GM18861 (cell line): ENCODE measurements at regions not wholly inside any gene's neighbourhood (a gene's known extent, or its start where the extent isn't known, plus 50 kb on each side); places are given as distances from the start of the nearest gene placed in this dataset.

Source experiments
- ATAC-seq: cut with Tn5 transposase; IDR thresholded peaks from one replicate; pipeline ENCODE4 v1.9.1; 2021; ENCODE audit not compliant: unreplicated experiment

- ATAC-seq, result no peak
Measured at GRCh38 chr18:42137693-42138375, 182.8 kb downstream of the PIK3C3 start.

DNA sequence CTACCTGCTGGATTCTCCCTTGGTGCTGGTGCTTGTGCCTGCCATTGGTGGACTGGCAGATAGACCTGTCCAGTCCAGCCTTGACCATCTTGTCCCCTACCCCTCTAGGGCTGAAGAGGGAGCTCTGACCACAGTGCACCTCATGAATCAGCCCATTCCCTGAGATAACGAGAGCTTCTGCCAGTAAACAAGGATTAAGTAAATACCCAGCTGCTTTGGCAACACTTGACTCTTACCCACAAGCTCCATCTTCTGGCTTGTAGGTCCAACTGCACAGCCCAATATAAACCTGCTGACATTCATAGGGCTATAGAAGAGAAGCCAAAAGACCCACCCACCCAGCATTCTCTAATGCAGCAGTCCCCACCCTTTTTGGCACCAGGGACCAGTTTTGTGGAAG, 186.4 kb downstream of the PIK3C3 start:
- ATAC-seq, result no peak

DNA sequence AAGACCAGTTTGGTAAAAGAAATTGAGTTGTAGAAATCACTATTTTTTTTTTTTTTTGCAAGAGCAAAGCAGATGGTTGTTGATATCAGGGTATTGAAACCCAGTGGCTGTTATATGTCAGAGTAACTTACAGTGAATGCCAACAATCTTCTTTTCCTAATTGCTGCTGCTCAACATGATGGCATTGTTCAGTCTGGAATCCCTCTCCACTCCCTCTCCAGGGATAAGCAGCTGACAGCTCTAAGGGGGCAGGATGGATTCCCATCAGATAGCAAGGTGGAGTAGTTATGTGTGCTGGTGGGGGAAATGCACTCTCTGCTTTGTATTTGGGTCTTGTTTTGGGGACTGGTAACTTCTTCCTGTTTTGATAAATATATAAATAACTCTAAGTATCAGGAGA, 200.0 kb downstream of the PIK3C3 start:
- no peak for ATAC-seq

GRCh38 chr18:42156281-42156680, 201.2 kb downstream of the PIK3C3 start:
- no peak for ATAC-seq

- no peak for ATAC-seq
Measured at GRCh38 chr18:42157420-42157819, 202.4 kb downstream of the PIK3C3 start.

DNA sequence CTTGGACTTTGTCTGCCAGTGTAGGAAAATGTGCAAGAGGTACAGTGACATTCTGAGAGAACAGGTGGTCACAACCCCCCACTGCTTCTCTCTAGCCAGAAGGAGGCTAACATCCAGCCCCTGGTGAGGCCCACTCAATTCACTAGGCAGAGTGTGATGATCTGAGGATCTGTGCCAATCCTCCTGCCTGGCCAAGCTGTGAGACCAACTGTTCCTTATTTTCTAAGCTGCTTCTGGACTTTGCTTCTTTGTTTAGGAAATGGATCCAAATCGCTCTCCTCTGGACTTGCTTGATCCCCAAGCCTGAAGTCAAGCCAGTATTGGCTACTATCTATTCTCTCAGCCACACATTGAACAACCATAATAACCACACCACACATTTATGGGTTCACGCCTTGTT, 202.8 kb downstream of the PIK3C3 start:
- ATAC-seq, result no peak

DNA sequence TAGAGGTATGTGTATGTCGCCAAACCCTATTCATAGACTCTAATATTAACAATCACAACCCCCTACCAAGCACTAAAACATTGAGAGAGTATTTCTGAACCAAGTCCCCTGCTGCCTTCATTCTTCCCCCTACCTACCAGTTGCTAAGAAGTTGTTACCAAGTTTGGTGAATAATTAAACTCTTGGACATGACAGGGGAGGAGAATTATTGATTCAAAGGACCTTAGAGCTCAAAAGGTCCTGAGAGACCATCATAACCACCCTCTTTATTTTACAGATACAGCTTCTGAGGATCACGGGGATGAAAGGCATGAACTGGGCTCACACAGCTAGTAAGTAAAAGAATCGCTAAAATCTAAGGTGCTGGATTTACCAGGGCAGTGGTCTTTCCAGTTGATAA, 204.1 kb downstream of the PIK3C3 start:
- ATAC-seq, result no peak

DNA sequence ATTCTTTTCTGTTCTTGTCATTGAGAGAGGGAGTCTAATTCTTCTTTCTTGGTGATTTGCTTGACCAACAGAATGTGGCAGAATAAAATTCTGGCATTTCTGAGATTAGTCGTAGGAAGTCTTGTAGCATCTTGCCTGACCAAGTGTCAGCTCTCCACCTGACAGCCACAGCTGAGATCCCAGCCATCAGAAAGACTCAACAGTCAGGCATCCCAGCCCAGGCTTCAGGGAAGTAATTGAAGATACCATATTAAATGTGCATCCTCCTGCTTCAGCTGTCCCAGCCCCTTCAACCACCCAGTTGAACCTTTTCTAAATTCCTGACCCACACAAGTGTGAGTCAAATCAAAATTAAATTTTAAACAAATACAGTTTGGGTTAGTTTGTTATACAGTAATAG, 208.3 kb downstream of the PIK3C3 start:
- no peak for ATAC-seq

DNA sequence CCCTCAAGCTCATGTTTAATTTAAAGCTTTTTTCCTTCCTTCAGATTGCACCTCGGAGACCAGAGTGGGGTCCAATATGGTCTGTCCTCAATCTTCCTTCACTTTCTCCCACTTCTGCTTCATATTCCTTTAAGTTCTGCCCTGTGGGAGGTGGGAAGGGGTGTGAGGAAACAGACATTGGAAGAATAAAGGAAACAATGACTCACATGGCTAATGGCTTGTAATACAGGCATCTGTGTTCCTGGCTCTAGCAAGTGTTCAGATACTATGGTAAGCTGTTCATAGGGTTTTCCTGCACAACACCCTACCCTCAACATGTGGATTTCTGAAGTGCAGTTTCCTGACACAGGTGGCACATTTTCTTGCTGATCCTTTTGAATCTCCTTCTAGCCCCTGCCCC, 209.5 kb downstream of the PIK3C3 start:
- no peak for ATAC-seq

DNA sequence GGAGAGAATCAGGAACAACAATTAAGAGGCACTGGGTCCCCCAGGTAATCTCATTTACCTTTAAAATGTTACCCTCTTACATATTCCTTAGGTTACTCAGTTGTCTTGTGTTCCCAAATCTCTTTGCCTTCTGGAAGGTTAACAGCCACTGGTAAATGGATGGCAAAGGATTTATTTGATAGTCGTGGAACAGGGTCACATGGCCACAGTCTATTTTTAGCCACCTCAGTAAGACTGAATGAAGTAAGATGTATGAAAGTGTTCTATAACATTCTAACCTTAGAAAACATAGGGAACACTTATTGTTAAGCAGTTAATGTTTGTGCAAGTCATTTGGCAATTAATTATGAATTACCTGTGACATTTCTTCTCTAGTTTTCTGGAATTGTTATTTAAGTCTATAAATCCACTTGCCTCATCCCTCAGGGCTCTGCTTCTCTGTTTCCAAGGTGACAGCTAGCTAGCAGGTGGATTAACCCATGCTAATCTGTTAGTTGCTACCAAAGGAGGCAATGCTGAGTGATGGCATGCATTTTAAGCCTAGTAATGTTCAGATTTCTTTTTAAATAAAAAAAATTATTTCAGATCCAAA, 211.0 kb downstream of the PIK3C3 start:
- no peak for ATAC-seq

DNA sequence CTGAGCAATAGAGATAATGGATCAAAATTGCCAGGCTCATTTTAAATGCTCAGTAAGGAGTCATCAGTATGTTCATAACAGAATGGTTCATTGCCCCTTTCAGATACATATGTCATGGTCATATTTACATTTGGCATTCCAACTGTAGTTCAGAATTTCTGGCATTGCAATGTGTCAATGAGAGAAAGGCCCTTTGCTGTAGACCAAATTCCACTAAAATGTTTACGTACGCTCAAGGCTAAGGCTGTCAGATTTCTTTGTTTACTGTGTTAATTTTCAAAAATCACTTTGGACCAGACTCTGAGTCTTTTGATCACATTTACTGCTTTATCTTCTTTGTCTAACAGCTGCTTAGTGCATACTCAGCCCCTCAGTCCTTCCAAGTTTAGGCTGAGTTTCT, 213.5 kb downstream of the PIK3C3 start:
- no peak for ATAC-seq

GRCh38 chr18:42168907-42169306, 213.9 kb downstream of the PIK3C3 start:
- no peak for ATAC-seq

GRCh38 chr18:42174909-42175308, 219.9 kb downstream of the PIK3C3 start:
- ATAC-seq, result no peak

DNA sequence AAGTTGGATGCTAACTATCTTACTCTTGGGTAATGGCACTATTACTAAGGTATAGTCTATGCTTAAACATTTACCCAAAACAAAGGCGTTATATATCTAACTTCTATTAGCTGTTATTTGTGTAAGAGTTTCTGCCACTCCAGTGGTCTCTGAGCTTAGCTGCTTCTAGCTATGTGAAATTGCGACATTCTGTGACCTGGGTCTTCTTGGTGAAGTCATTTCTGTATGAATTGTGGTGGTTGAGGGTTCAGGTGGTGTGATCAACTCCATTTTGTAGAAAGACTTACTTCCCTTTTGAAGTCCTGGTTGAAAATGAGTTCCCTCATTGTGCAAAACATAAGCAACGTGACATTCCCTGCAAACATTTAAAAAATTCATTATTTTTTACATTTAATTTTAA, 221.6 kb downstream of the PIK3C3 start:
- no peak for ATAC-seq

GRCh38 chr18:42177390-42177789, 222.4 kb downstream of the PIK3C3 start:
- ATAC-seq, result no peak

- no peak for ATAC-seq
Measured at GRCh38 chr18:42178376-42179080, 223.5 kb downstream of the PIK3C3 start.

DNA sequence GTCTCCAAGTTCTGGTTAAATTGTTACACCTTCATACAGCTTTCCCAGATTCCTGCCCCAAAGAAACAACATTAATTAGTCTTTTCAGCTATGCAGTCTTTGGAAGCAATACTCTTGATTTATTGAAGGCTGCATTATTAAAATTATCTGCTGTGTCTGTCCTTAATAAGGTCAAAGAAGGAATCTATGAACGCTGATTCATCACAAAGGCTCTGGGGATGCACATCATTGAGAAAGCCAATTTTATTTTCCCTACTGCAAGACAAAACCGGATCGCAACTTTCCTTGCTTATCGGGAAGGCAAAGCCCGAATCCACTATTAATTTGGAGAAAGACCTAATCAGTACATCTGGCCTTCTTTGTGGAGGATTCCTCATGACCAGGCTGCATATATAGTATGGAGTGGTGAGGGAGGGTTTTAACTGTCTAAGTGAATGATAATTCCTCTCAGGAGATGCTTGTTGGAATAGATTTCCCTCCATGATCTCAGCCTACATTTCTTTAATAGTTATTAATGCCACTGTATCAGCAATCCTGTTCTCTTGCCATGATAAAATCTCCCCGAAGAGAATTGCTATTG, 224.6 kb downstream of the PIK3C3 start:
- no peak for ATAC-seq

DNA sequence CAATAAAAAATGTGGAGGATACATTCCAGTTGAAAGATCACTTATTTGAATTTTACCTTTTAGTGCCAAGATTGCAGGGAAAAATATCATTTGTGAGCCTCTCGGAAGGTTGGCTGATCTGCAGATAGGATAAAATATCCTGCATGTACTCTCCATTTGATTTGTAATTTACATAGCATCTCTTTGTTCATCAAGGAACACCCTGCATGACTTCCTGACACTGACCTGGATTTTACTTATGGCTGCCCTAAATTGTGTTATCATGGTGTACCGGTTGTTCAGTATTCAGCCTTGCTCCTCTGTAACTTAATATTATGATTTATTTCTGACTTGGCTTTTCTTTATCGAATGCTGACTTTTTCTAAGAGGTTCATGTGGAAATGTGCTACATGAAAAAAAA, 226.4 kb downstream of the PIK3C3 start:
- ATAC-seq, result no peak

- ATAC-seq, result no peak
Measured at GRCh38 chr18:42182728-42183700, 228.0 kb downstream of the PIK3C3 start.

DNA sequence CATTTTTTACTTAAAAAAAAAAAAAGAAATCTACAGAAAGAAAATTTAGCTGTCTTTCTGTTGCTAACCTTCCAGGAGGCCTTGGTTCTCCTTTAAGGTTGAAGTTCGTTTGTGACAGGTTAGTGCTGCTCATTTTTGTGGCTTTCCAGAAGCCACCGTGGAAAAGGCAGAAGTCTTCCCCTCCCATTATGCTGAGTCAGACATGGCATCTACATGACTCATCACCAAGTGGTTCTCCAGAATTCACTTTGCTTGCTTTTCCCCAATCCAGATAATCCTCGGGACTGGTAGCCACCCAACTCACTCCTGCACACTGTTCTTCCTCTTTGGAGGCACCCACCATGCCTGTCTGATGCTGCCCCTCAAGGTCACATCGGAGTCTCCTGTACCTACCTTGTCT, 228.7 kb downstream of the PIK3C3 start:
- ATAC-seq, result no peak
